LNCAP (cell line): ENCODE measurements at regions not wholly inside any gene's neighbourhood (a gene's known extent, or its start where the extent isn't known, plus 50 kb on each side); places are given as distances from the start of the nearest gene placed in this dataset.

Source experiments
- TF ChIP-seq, protein P1 (sequence below): fragments of 450-650 bp; IDR thresholded peaks from 2 replicates; pipeline ENCODE4 v1.5.1; 2017; ENCODE audit warnings: mild to moderate bottlenecking

DNA sequence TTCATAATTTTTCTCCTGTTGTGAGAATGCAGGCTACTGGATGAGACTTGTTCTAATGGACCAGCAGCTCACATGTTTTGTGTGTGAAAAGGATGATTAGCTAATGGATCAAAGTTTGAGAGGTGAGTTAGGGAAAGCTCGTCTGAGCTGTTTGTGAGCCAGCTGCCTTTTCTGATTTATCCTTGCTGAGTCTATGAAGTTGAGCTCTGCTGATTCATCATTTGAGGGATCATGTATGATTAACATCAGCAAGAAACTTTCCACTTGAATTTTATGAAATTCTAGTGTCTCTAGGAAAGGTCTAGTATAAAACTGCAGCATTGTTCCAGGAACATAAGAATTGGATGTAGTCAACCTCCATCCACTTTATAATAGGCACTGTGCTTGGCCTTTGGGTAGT, 698.7 kb downstream of the NTRK3 start:
- TF ChIP-seq, protein P1, sequence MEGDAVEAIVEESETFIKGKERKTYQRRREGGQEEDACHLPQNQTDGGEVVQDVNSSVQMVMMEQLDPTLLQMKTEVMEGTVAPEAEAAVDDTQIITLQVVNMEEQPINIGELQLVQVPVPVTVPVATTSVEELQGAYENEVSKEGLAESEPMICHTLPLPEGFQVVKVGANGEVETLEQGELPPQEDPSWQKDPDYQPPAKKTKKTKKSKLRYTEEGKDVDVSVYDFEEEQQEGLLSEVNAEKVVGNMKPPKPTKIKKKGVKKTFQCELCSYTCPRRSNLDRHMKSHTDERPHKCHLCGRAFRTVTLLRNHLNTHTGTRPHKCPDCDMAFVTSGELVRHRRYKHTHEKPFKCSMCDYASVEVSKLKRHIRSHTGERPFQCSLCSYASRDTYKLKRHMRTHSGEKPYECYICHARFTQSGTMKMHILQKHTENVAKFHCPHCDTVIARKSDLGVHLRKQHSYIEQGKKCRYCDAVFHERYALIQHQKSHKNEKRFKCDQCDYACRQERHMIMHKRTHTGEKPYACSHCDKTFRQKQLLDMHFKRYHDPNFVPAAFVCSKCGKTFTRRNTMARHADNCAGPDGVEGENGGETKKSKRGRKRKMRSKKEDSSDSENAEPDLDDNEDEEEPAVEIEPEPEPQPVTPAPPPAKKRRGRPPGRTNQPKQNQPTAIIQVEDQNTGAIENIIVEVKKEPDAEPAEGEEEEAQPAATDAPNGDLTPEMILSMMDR = no peak

DNA sequence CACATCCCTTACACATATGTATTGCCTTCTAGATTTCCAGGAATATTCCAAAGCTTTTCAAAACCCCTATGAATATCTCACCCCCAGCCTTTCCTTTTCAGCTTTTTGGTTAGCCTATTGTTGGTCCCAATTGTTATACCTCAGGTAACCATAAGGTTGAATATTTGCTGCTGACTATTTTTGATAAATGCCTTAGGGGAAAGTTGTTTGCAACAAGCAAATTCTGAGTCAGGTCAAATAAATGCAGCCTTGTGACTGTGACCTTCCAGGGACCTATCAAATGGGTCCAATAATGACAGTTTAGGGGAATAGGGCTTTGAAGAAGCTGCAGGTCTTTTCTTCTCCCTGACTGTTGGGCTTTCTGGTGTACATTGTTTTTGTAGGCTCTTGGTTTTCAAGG, 699.7 kb downstream of the NTRK3 start:
- TF ChIP-seq, protein P1 = no peak

DNA sequence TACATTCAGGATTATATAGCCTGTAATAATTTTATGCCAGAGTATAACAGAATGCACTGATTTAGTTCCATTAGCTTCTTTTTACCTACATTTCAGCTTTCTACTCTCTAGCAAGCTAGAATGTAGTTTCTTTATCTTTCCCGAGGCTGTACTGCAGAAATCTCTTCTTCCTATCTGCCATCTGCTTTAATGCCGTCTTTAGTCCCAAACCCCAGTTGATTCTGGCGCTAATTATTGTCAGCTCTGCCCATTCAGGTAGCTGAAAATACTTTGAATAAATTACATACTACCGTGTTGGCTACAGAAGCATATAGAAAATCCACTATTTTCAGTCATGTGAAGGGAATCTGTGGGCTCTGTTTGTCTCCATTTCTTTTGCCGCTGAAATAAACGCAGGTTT, 706.7 kb downstream of the NTRK3 start:
- TF ChIP-seq, protein P1 = no peak

DNA sequence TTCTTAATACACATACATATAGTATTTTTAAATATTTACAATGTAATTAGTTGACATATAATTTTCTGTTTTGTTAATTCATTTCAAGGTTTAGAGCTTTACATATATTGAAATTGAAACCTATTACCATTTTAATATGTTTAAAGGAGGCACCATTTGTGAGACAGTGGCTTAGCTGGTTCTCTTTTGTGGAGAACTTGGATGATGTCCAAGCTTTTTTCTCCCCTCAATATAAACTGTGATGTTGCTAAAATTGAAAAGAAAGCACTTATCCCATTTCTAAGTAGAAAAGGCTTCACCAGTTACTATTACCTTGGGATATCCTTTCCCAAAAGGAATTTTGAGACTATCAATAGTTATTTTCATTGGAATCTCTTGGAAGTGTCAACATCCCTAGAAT, 707.2 kb downstream of the NTRK3 start:
- TF ChIP-seq, protein P1 = no peak

DNA sequence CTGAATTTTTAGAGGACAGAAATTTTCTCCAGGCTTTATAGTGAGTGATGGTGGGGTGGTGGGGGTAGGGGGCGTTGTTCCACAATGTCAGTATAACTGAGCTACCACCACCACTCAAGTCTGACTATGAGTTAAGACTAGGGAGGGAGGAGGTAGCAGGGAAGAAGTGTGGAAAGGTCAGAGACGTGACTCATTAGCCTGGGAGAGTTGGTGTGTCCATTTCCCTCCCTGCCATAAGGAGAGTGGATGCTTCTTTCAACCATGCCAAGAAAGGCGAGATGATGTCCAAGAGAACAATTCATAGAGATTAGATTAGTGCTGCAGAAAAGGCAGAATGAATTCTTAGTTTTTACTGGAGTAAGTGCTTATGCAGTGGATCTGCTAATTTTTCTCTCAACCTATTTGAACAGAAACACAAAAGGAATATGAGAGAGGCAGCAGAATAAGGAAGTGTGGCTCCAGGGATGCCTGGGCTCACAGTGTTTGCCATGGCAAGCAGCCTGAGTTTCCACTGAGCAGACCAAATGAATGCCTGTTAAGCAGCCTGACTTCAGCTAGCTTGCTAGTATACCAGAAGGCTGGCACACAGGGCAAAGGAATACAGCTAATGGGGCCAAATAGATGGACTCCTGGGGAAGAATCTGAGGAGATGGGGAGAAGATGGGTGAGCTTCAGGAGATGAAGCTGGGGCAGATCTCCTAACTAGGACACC, 708.9 kb downstream of the NTRK3 start:
- TF ChIP-seq, protein P1 = no peak

DNA sequence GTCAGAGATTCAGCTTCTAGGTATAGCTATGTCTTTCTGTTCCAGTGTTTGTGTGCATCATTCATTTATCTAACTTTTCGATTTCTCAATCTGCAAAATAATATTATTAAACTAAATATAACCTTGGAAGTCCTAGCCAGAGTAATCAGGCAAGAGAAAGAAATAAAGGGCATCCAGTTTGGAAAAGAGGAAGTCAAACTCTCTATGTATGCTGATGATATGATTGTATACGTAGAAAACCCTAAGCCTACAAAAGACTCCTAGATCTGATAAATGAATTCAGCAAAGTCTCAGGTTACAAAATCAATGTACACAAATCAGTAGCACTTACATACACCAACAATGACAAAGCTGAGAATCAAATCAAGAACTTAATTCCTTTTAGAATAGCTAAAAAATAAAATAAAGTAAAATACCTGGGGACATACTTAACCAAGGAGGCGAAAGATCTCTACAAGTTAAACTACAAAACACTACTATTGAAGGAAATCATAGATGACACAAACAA, 718.2 kb downstream of the NTRK3 start:
- TF ChIP-seq, protein P1 = no peak

DNA sequence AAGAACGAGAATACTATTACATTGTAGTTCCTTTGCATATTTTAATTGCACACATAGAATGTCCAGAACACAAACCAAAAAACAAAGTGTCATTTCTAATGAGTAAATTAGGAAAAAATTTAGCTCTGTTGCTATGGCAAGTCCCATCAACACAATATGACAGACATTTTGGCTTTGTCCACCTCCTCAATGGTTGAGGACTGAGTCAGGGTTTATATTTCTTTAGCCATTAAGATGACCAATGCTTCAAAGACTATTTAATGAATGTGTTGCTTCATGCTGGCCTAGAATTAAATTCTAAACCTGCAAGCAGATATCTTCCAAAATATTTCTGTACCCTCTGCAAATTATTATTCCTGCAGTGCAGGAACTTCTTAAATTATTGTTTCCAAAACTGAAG, 719.2 kb downstream of the NTRK3 start:
- TF ChIP-seq, protein P1 = no peak

DNA sequence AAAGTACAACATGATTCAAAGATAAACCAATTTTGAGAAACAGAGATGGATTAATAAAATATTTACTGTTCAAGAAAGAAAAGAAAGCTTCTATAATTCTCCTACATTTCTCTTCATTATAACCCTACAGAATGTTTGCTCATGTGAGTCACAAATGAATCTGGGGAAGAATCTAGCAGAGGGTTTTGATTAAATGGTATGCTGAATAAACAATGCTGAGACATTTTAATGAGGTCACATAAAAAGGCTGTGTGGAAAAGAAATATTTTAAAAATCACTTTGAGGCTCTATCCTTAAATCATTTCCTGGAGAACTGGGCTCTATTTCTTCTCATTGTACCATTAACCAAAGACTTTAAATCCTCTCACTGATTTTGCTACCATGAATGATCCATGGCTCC, 727.7 kb downstream of the NTRK3 start:
- TF ChIP-seq, protein P1 = no peak
